Dendritic cell treated with granulocyte-macrophage colony-stimulating factor and Interleukin-4, amounts not matched to agents 40 ng/mL and 50 ng/mL, for 4 days (primary cell): ENCODE measurements at regions not wholly inside any gene's neighbourhood (a gene's known extent, or its start where the extent isn't known, plus 50 kb on each side); places are given as distances from the start of the nearest gene placed in this dataset.
A peak's percentile ranks its signal among the peaks of the same experiment; 100 is the strongest.
"Not testable (repeated sequence)": the region's sequence is repeated elsewhere in the genome, so short reads cannot be mapped to it uniquely, and the experiment has no call there.

Experiments used
- H3K27ac Mint-ChIP-seq: one replicate; pipeline ENCODE4 v1.8.0; 2022; ENCODE audit warnings: mild to moderate bottlenecking, mixed read lengths
- H3K27me3 Mint-ChIP-seq: one replicate; pipeline ENCODE4 v1.8.0; 2022; ENCODE audit warnings: mild to moderate bottlenecking, mixed read lengths
- H3K36me3 Mint-ChIP-seq: one replicate; pipeline ENCODE4 v1.8.0; 2022; ENCODE audit warnings: low read depth, mixed read lengths
- H3K4me1 Mint-ChIP-seq: one replicate; pipeline ENCODE4 v1.8.0; 2022; ENCODE audit warnings: low read depth, mixed read lengths
- H3K4me3 Mint-ChIP-seq: one replicate; pipeline ENCODE4 v1.8.0; 2022; ENCODE audit warnings: mild to moderate bottlenecking, moderate library complexity, mixed read lengths
- H3K9me3 Mint-ChIP-seq: one replicate; pipeline ENCODE4 v1.8.0; 2022; ENCODE audit warnings: mixed read lengths
- intact Hi-C: fragments of 100-400 bp; cut with micrococcal nuclease; formaldehyde crosslinking; loops from one replicate; pipeline ENCODE4 v1.15.0; 2022

DNA sequence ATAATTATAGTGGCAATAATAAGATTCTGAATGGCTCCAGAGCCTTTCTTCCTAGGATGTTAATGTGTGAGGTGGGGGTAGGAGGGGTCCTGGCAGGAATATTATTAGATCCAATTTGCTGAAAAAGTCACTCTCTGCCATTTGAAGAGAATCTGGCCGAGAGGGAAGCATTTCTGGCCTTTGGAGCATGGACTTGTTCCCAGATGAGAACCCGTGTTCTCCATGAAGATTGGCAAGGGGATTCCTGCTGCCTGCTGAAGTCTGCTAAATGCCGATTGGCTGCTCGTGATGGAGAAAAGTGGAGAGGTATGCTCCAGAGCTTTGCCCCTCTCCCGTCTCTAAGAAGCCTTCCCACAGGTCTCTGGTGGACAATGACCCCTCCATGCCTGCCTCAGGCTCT, 135.6 kb downstream of the TRIM43 start:
- not testable (repeated sequence) for H3K36me3 Mint-ChIP-seq, H3K27ac Mint-ChIP-seq, H3K4me3 Mint-ChIP-seq, H3K4me1 Mint-ChIP-seq, H3K9me3 Mint-ChIP-seq
- peaks cover 11% of the 10 kb centered on the region for H3K27me3 Mint-ChIP-seq
- intact Hi-C loops: loop anchor here (5.0 kb wide), 2 partner anchors 325 to 380 kb away; partner anchors contain the start of gene FAHD2A

DNA sequence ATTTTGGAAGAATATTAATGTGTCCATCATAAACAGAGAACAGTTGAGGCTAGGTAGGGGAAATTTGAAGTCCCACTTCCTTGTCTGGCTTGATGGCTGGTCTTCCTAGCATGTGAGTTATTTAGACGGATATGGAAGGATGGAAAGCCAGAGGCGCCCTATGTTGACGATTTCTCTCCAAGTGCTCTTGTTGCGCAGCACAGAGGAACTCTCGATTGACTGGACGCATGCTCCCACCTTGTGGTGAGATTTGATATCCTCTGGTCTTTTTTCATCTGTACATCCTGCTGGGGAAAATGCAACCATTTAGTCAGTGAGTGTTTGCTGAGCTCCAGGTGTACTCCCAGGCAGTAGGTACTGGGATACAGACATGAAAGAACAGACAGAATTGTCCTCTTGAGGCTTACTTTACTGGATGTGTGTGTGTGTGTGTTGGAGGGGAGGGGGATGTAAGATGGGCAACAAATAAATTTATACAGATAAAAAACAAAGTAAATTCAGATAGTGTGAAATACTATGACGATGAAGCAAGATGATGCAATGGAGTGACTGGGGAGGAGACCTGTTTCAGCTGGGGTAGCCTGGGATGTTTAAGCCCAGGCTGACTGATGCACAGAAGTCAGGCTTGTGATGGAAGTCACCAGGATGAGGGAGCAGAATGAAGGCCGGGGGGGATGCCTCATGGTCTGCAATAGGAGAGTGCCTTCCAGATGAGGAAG, 137.2 kb downstream of the TRIM43 start:
- intact Hi-C loops: loop anchor here (2.0 to 5.0 kb wide), 4 partner anchors 327 to 498 kb away; partner anchors contain the start of gene FAHD2A
- peaks cover 6% of the 10 kb centered on the region for H3K9me3 Mint-ChIP-seq
- peaks cover 17% of the 10 kb centered on the region for H3K27me3 Mint-ChIP-seq
- no peak overlapping the region for H3K27ac Mint-ChIP-seq
- no peak overlapping the region for H3K4me3 Mint-ChIP-seq
- no peaks in the 10 kb centered on the region for H3K36me3 Mint-ChIP-seq
- peaks cover 5% of the 10 kb centered on the region for H3K4me1 Mint-ChIP-seq

DNA sequence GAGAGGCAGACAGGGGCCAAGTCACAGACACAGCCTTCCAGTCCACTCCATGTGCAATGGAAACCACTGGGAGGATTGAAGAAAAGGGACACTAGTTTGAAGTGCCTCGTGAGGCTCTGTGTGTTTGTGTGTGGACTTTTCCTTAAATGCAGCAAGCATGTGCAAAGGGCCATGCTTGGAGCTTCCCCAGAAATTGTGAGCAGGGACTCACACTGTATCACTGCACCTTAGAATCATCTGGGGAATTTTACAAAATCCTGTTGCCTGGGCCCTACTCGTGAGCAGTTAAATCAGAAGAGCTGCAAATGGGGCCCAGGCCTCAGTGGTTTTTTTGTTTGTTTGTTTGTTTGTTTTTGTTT, 137.8 kb downstream of the TRIM43 start:
- intact Hi-C loops: loop anchor here (2.0 to 5.0 kb wide), 4 partner anchors 327 to 499 kb away; partner anchors contain the start of gene FAHD2A
- Mint-ChIP-seq H3K4me3 (no peak overlapping the region), H3K27me3 (peaks cover 17% of the 10 kb centered on the region)

DNA sequence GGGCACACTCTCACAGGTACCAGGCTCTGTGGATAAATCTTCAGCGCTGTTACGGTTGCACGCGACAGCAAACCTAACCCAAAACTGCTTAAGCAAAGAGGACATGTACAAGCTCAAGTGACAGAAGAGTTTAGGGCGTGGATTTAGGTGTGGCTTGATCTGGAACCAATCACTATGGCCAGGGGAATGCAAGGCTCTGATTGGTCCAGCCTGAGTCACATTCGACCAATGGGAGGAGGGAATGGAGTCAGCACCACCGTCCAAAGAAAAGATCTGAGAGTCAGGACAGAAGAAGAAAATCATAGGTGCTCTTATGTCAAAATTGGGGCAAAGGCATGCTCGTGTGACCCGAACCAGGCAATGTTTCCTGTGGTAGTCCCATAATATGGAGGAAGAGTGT, 139.0 kb downstream of the TRIM43 start:
- Mint-ChIP-seq H3K27me3 (peaks cover 17% of the 10 kb centered on the region), H3K27ac (no peak overlapping the region), H3K9me3 (peaks cover 10% of the 10 kb centered on the region), H3K4me3 (no peak overlapping the region), H3K4me1 (peaks cover 17% of the 10 kb centered on the region), H3K36me3 (no peaks in the 10 kb centered on the region)
- intact Hi-C loops: no loop called here

More for the DNA sequence above, 137.8 kb downstream of the TRIM43 start:
- Mint-ChIP-seq H3K4me1 (peaks cover 5% of the 10 kb centered on the region), H3K36me3 (no peaks in the 10 kb centered on the region), H3K9me3 (peaks cover 6% of the 10 kb centered on the region), H3K27ac (no peak overlapping the region)

DNA sequence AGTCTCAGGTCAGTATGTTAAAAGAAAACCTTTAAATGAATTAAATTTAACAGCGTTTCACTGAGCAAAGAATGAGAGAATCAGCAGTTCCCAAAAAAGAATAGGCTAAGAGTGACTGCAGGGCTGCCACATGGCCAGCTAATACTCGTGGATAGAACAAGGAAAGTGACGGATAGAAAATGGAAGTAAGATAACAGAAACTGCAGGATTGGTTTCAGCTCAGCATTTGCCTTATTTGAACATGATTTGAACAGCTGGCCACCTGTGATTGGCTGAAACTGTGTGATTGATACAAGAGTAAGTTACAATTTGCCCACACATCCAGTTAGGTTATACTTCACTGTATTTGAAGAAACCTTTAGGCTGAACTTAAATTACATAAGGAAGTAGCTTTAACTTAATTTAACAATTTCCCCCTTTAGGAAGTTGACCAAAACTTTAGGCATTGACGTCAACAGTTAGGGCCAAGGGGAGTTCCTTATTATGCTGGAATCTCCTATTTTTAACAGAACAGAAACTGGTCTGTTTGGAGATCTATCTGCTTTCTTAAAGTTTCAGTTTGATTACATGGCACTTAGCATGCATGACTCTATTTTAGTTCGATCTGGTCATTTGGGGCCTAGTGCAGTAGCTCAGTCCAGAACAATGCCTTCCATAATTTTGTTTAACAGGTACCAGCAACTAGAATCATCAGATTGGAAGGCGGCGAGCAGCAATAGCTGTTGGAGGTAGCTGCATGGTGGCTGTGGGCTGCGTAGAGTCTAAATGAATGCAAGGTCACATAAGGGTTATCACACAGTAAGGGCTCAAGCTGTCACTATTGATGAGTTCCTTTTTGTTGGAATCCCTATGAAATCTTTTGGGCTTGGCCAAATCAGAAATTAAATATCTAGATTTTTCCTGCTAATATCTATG, 143.4 kb downstream of the TRIM43 start:
- Mint-ChIP-seq H3K4me1 (peaks cover 16% of the 10 kb centered on the region), H3K9me3 (peaks cover 13% of the 10 kb centered on the region), H3K27ac (peak overlapping the region; percentile 87), H3K4me3 (no peak overlapping the region), H3K36me3 (no peaks in the 10 kb centered on the region), H3K27me3 (peaks cover 15% of the 10 kb centered on the region)
- intact Hi-C loops: no loop called here

DNA sequence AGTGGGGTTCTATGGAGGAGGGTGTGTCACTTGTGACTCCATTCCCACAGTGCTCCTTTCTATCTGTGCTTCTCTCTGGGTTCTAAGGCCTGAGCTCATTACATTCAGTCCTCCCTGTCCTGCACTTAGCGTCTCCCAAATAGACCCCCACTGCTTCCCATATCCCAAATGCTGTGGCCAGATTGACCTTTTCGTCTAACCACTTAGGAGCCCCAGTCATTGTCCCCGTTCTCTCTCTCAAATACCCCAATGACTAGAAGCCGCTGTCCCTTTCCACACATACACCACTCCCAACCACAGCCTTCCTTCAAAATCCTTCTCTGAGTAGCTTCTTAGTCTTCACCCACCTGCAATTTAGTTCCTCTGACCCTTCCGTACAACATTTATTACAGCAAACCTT, 146.5 kb downstream of the TRIM43 start:
- Mint-ChIP-seq H3K36me3 (no peaks in the 10 kb centered on the region), H3K9me3 (peaks cover 11% of the 10 kb centered on the region), H3K27ac (no peak overlapping the region), H3K4me1 (peaks cover 16% of the 10 kb centered on the region), H3K4me3 (no peak overlapping the region), H3K27me3 (peaks cover 9% of the 10 kb centered on the region)
- intact Hi-C loops: no loop called here

DNA sequence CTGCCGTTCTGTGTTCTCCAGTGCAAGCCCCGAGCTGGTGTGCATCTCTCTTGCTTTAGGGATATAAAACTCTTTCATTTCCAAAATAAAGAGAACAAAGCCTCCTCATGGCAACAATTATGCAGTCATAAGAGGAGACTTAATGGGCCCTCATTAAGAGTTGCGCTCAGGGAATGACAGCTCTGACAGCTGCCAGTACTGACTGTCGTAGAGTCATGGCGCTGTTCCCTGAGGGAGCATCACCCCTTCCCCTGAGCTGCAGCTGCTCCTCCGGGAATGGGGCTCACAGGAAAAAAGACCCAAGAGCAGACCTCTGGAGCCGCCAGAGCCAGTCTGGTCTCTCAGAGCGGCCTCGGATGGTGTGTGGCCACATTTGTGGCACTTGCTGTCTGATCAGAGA, 160.3 kb downstream of the TRIM43 start:
- H3K9me3 Mint-ChIP-seq, H3K27ac Mint-ChIP-seq, H3K4me3 Mint-ChIP-seq, H3K4me1 Mint-ChIP-seq, intact Hi-C loops, H3K36me3 Mint-ChIP-seq: not testable (repeated sequence)
- H3K27me3 Mint-ChIP-seq: peaks cover 11% of the 10 kb centered on the region

DNA sequence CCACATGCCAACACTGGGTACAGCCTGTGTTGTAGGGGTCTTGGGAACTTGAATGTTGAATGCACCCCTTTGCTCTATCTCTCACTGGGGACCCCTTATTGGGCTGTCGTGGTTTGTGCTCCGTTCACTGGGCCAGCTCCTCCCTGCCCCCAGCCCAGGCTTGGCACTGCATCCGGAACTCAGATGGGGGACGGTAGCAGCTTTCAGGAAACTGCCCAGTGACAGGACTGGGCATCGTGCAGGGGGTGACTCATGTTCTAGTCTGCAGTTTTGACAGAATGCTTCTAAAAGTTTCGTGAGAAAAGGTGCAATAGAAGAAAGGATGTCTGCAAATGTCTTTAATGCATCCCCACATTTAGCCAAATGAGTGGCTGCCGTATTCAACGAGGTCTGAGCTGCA, 162.0 kb downstream of the TRIM43 start:
- H3K36me3 Mint-ChIP-seq, H3K4me1 Mint-ChIP-seq, H3K27me3 Mint-ChIP-seq, H3K9me3 Mint-ChIP-seq, H3K4me3 Mint-ChIP-seq, intact Hi-C loops, H3K27ac Mint-ChIP-seq: not testable (repeated sequence)

DNA sequence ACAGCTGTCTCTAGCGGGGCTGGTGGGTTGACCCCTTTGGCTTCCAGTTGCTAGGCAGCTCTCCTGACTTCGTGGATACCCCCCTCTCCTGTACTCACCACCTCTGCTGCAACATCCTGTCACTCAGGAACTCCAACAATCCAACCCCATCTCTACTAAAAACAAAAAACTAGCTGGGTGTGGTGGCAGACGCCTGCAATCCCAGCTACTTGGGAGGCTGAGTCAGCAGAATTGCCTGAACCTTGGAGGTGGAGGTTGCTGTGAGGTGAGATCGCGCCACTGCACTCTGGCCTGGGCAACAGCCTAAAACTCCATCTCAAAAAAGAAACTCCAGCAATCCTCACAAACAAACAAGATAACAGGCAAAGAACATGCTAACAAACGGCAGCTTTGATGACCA, 162.4 kb downstream of the TRIM43 start:
- H3K27me3 Mint-ChIP-seq, H3K9me3 Mint-ChIP-seq, H3K4me3 Mint-ChIP-seq, intact Hi-C loops, H3K4me1 Mint-ChIP-seq, H3K36me3 Mint-ChIP-seq, H3K27ac Mint-ChIP-seq: not testable (repeated sequence)

DNA sequence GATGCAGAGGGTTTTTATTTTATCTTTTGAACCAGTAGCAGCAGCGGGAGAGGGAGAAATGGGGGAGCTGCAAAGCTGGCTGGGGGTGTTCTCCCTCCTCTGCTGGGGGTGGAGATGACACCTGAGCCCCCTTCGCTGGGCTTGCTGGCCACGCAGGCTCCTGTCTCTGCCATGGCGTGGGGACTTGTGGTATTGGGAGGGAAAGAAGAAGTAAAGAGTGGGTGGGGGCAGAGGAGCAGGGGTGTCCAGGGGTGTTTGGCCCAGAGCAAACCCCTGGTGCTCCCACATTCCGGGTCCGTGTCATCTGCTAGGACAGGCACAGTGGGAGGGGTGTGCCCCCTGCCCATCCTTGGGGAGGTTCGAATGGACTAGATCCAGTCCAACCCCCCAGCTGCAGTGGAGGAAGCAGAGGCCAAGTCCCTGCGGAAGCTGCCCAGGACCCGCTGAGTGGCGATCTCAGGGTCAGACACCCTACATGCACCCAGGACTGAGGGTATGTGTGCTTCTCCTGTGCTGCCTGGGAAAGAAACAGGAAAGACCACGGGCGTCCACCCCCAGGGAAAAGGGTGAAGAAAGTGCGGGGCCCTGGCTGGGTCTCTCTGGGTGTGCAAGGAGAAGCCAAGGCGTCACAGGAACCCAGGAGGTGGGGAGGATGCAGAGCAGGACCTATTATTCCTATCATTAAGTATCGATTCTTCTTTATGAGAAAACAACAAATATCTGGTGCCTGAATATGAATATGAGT, 163.2 kb downstream of the TRIM43 start:
- not testable (repeated sequence) for H3K27ac Mint-ChIP-seq, H3K27me3 Mint-ChIP-seq, H3K4me3 Mint-ChIP-seq

DNA sequence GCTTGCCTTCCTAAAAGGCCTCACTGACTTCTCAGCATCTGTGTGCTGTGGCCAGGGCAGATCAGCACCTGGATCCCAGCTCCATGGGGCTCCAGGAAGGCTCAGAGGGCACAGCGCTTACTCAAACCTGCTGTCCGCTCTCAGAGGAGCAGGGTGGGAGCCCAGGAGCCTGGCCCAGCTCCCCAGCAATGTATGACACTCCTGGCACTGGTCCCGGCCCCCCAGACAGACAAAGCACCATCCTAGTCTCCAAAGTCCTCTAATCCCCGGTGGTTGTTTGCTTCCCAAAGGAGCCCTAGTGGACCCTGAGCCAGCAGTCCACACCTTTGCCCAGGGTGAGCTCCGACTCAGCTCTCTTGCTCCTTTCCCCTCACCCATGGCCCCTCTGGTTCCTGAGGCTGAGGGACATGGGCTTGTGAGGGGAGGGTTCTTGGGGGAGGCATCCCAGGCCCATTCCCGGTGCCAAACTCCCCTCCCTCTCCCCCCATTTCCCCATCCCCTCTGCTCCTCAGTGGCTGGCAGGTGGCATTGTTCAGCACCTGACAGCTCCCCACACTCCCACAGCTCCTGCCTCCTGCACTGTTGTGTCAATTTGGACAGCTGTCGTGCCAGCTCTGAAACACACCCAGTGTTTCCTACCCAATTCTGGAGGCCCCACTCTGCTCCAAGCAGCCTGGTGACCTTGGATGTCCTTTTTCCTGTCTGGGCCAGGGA, 164.3 kb downstream of the TRIM43 start:
- intact Hi-C loops, H3K27me3 Mint-ChIP-seq: not testable (repeated sequence)

More for the DNA sequence above, 163.2 kb downstream of the TRIM43 start:
- H3K36me3 Mint-ChIP-seq, H3K4me1 Mint-ChIP-seq, intact Hi-C loops, H3K9me3 Mint-ChIP-seq: not testable (repeated sequence)

DNA sequence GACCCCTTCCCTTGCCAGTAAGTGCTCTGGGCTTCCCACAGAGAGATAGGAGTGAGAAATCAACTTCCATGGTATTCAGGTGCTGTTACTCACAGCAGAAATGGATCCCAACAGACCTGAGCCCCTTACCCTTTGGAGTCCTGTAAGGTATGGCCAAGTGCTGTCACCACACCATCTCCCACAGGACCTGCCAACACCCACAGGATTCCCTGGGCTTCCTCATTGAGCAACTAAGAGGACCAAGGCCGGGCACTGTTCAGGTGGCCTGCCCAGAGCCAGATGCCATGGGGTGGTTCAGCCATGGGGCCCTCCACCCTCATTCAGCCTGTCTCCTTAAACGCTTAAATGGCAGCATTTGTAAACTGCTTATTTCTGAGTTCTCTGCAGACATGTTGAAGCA, 166.2 kb downstream of the TRIM43 start:
- intact Hi-C loops: no loop called here
- Mint-ChIP-seq H3K4me1 (no peaks in the 10 kb centered on the region), H3K36me3 (no peaks in the 10 kb centered on the region), H3K4me3 (no peak overlapping the region), H3K9me3 (no peaks in the 10 kb centered on the region), H3K27ac (no peak overlapping the region), H3K27me3 (peaks cover 7% of the 10 kb centered on the region)

More for the DNA sequence above, 164.3 kb downstream of the TRIM43 start:
- H3K4me1 Mint-ChIP-seq, H3K36me3 Mint-ChIP-seq, H3K4me3 Mint-ChIP-seq, H3K9me3 Mint-ChIP-seq, H3K27ac Mint-ChIP-seq: not testable (repeated sequence)

DNA sequence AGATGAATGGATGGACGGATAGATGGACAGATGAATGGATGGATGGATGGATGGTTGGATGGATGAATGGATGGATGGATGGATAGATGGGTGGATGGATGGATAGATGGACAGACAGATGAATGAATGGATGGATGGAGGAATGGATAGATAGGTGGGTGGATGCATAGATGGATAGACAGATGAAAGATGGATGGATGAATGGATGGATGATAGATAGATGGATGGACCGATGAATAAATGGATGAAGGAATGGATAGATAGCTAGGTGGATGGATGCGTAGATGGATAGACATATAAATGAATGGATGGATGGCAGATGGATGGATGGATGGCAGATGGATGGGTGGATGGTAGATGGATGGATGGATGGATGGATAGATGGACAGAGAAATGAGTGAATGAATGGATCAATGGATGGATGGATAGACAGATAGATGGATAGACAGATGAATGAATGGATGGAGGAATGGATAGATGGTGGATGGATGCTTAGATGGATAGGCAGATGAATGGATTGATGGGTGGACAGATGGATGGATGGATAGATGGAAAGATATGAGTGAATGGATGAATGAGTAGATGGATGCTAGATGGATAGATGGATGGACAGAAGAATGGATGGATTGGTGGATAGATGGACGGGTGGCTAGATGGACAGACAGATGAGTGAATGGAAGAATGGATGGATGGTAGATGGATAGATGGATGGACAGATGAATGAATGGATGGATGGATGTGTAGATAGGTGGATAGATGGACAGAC, 167.9 kb downstream of the TRIM43 start:
- Mint-ChIP-seq H3K36me3 (no peaks in the 10 kb centered on the region), H3K4me3 (no peak overlapping the region), H3K9me3 (no peaks in the 10 kb centered on the region), H3K27ac (no peak overlapping the region), H3K4me1 (no peaks in the 10 kb centered on the region), H3K27me3 (peaks cover 7% of the 10 kb centered on the region)
- intact Hi-C loops: no loop called here
